GM23248 (cell line): ENCODE measurements at regions not wholly inside any gene's neighbourhood (a gene's known extent, or its start where the extent isn't known, plus 50 kb on each side); places are given as distances from the start of the nearest gene placed in this dataset.

Experiments
- EZH2 ChIP-seq: fragments of 200-600 bp; sonication (generic); IDR thresholded peaks from 2 replicates; pipeline ENCODE4 v1.6.1; 2018; ENCODE audit warnings: antibody characterized with exemption, mild to moderate bottlenecking; ENCODE audit not compliant: insufficient read depth, poor library complexity, severe bottlenecking
- EZH2phosphoT487 ChIP-seq: fragments of 200-600 bp; sonication (generic); IDR thresholded peaks from 2 replicates; pipeline ENCODE4 v1.6.1; 2018; ENCODE audit warnings: antibody characterized with exemption, moderate library complexity, mild to moderate bottlenecking, low read depth; ENCODE audit not compliant: insufficient read depth

GRCh38 chr1:3989465-3989864 is 89.4 kb upstream of the C1orf174 start:
- TF ChIP-seq EZH2 (no peak), EZH2phosphoT487 (no peak)
